IMR-90 (cell line): ENCODE measurements at regions not wholly inside any gene's neighbourhood (a gene's known extent, or its start where the extent isn't known, plus 50 kb on each side); places are given as distances from the start of the nearest gene placed in this dataset.

Experiments
- CEBPB ChIP-seq: IDR thresholded peaks from 2 replicates; pipeline ENCODE4 v1.6.1; 2012; ENCODE audit warnings: low read depth, low read length, improper control_type of control experiment
- MAFK ChIP-seq: IDR thresholded peaks from 2 replicates; pipeline ENCODE4 v1.6.1; 2012; ENCODE audit warnings: low read depth, low read length, improper control_type of control experiment
- NFE2L2 ChIP-seq: fragments of 150-350 bp; IDR thresholded peaks from 2 replicates; pipeline ENCODE4 v1.6.1; 2016; ENCODE audit warnings: low read depth, mild to moderate bottlenecking, low read length
- POLR2A ChIP-seq: IDR thresholded peaks from 2 replicates; pipeline ENCODE4 v1.6.1; 2012; ENCODE audit warnings: mild to moderate bottlenecking, low read depth, low read length
- TF ChIP-seq, protein P1 (sequence below): conservative IDR thresholded peaks from 2 replicates; pipeline ENCODE4 v1.5.1; 2012; ENCODE audit warnings: mild to moderate bottlenecking, low read depth, low read length, improper control_type of control experiment
- TF ChIP-seq, protein P2 (sequence below): fragments of 150-350 bp; IDR thresholded peaks from 2 replicates; pipeline ENCODE4 v1.6.1; 2017; ENCODE audit warnings: mild to moderate bottlenecking, antibody characterized with exemption, low read length, low read depth

DNA sequence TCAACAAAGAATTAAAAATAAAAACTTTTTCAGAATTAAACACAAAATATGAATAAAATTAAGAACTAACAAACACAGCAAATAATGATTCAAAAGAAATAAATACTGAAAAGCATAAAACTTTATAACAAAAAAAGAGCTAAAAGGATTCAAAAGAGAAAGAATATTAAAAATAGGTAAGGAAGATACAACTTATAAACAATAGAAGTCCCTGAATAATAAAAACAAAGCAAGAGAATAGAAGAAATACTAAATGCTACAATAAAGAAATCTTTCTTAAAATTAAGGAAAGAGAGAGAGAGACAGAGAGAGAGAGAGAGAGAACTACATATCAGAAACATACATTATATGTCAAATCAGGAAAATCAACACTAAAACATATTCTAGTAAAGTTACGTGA is 619.9 kb upstream of the SLIT2 start:
- TF ChIP-seq CEBPB = no peak
- TF ChIP-seq, protein P1, sequence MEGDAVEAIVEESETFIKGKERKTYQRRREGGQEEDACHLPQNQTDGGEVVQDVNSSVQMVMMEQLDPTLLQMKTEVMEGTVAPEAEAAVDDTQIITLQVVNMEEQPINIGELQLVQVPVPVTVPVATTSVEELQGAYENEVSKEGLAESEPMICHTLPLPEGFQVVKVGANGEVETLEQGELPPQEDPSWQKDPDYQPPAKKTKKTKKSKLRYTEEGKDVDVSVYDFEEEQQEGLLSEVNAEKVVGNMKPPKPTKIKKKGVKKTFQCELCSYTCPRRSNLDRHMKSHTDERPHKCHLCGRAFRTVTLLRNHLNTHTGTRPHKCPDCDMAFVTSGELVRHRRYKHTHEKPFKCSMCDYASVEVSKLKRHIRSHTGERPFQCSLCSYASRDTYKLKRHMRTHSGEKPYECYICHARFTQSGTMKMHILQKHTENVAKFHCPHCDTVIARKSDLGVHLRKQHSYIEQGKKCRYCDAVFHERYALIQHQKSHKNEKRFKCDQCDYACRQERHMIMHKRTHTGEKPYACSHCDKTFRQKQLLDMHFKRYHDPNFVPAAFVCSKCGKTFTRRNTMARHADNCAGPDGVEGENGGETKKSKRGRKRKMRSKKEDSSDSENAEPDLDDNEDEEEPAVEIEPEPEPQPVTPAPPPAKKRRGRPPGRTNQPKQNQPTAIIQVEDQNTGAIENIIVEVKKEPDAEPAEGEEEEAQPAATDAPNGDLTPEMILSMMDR = no peak
- no peak for TF ChIP-seq MAFK
- TF ChIP-seq, protein P2, sequence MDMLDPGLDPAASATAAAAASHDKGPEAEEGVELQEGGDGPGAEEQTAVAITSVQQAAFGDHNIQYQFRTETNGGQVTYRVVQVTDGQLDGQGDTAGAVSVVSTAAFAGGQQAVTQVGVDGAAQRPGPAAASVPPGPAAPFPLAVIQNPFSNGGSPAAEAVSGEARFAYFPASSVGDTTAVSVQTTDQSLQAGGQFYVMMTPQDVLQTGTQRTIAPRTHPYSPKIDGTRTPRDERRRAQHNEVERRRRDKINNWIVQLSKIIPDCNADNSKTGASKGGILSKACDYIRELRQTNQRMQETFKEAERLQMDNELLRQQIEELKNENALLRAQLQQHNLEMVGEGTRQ = no peak
- TF ChIP-seq POLR2A = no peak
- no peak for TF ChIP-seq NFE2L2
